H1 (cell line): ENCODE measurements at regions not wholly inside any gene's neighbourhood (a gene's known extent, or its start where the extent isn't known, plus 50 kb on each side); places are given as distances from the start of the nearest gene placed in this dataset.

Experiments used
- CTCF ChIA-PET: fragments of 300-600 bp; sonication (Branson Sonifier 250); formaldehyde crosslinking; loops from one replicate; lab custom pipeline; 2021; ENCODE audit not compliant: partially characterized antibody; lab: Charles Lee
- POLR2A ChIA-PET: fragments of 300-600 bp; sonication (Branson Sonifier 250); formaldehyde crosslinking; loops from one replicate; lab custom pipeline; 2021; ENCODE audit warnings: inconsistent platforms; ENCODE audit not compliant: partially characterized antibody; lab: Charles Lee
- DNase-seq, 2 experiments: peaks; one replicate each; pipeline versions ENCODE4 v3.0.0 to v3.0.0-alpha.2; 2010 to 2022; ENCODE audit warnings: low spot score in 2 of 2, low read depth in 1 of 2, mixed read lengths in 1 of 2
- FAIRE-seq: peaks from 2 replicates; lab custom pipeline; 2011; peaks lifted over from hg19 to GRCh38; lab: Jason Lieb, UNC
- H2AFZ ChIP-seq: 2 replicates; pipeline ENCODE4 v1.8.1; 2012; ENCODE audit warnings: low read length, inconsistent platforms
- H2AK5ac ChIP-seq: 2 replicates; pipeline ENCODE4 v1.6.1; 2013; ENCODE audit warnings: low read depth, low read length
- H2BK120ac ChIP-seq: replicated peaks from 2 replicates; pipeline ENCODE3; 2013; ENCODE audit warnings: low read depth, low read length, inconsistent platforms
- H2BK12ac ChIP-seq: 2 replicates; pipeline ENCODE4 v1.6.1; 2013; ENCODE audit warnings: low read depth, low read length
- H2BK15ac ChIP-seq: 2 replicates; pipeline ENCODE4 v1.6.1; 2013; ENCODE audit warnings: low read length
- H2BK20ac ChIP-seq: 2 replicates; pipeline ENCODE4 v1.6.1; 2013; ENCODE audit warnings: low read length
- H2BK5ac ChIP-seq: 2 replicates; pipeline ENCODE4 v1.6.1; 2013; ENCODE audit warnings: low read depth, low read length
- H3K14ac ChIP-seq: 2 replicates; pipeline ENCODE4 v1.6.1; 2013; ENCODE audit warnings: inconsistent platforms; ENCODE audit not compliant: insufficient read length
- H3K18ac ChIP-seq: 2 replicates; pipeline ENCODE4 v1.6.1; 2013; ENCODE audit warnings: low read length; ENCODE audit errors: extremely low read depth
- H3K23ac ChIP-seq: 2 replicates; pipeline ENCODE4 v1.6.1; 2013; ENCODE audit warnings: inconsistent platforms; ENCODE audit not compliant: insufficient read length
- H3K23me2 ChIP-seq: 2 replicates; pipeline ENCODE4 v1.6.1; 2013; ENCODE audit warnings: low read depth, low read length
- H3K27ac ChIP-seq: 2 replicates; pipeline ENCODE4 v1.6.1; 2011; ENCODE audit warnings: low read depth, low read length, inconsistent platforms
- H3K27me3 ChIP-seq, 4 experiments: replicated peaks in 1 of 4; 1 replicate in 1 of 4; 2 replicates in 3 of 4; pipeline versions ENCODE4 v1.6.1 to v1.8.1; 2011 to 2013; ENCODE audit warnings: low read length in 3 of 4, mild to moderate bottlenecking in 3 of 4, inconsistent platforms in 2 of 4, mixed read lengths in 2 of 4, moderate library complexity in 1 of 4; ENCODE audit not compliant: control insufficient read depth in 3 of 4, insufficient read depth in 3 of 4; ENCODE audit errors: extremely low read depth in 1 of 4
- H3K36me3 ChIP-seq, 4 experiments: 2 replicates each; pipeline versions ENCODE4 v1.6.1 to v1.8.1; 2011 to 2013; ENCODE audit warnings: mild to moderate bottlenecking in 4 of 4, low read length in 3 of 4, moderate library complexity in 2 of 4, control low read depth in 1 of 4, inconsistent platforms in 1 of 4; ENCODE audit not compliant: insufficient read depth in 4 of 4, control insufficient read depth in 2 of 4
- H3K4ac ChIP-seq: replicated peaks from 2 replicates; pipeline ENCODE3; 2013; ENCODE audit warnings: low read length, low read depth, mixed read lengths, inconsistent platforms; ENCODE audit not compliant: insufficient read length
- H3K4me1 ChIP-seq, 4 experiments: replicated peaks in 1 of 4; 1 replicate in 1 of 4; 2 replicates in 3 of 4; pipeline versions ENCODE4 v1.6.1 to v1.8.1; 2011 to 2013; ENCODE audit warnings: low read length in 3 of 4, inconsistent platforms in 2 of 4, mixed read lengths in 1 of 4; ENCODE audit not compliant: insufficient read depth in 4 of 4, control insufficient read depth in 3 of 4
- H3K4me2 ChIP-seq, 2 experiments: 2 replicates each; pipeline versions ENCODE4 v1.6.1 to v1.8.1; 2011 to 2013; ENCODE audit warnings: low read depth in 2 of 2, low read length in 2 of 2, control low read depth in 1 of 2, inconsistent platforms in 1 of 2, mild to moderate bottlenecking in 1 of 2; ENCODE audit not compliant: insufficient read depth in 1 of 2
- H3K4me3 ChIP-seq, 4 experiments: fragments of 200-600, 300-600 bp in 1 of 4; sonication (generic), shearing (Covaris generic), sonication (Bioruptor Twin) in 1 of 4; 2 replicates each; pipeline versions ENCODE4 v1.5.1 to v1.8.1; 2011 to 2016; ENCODE audit warnings: low read length in 4 of 4, low read depth in 3 of 4, control low read depth in 2 of 4, inconsistent platforms in 2 of 4, mild to moderate bottlenecking in 2 of 4, mixed read lengths in 1 of 4, moderate library complexity in 1 of 4; ENCODE audit not compliant: insufficient read depth in 2 of 4; ENCODE audit errors: extremely low read depth in 1 of 4
- H3K56ac ChIP-seq: replicated peaks from 2 replicates; pipeline ENCODE3; 2013; ENCODE audit warnings: low read depth, mild to moderate bottlenecking, mixed read lengths, low read length, inconsistent platforms; ENCODE audit not compliant: insufficient read length
- H3K79me1 ChIP-seq: 2 replicates; pipeline ENCODE4 v1.6.1; 2013; ENCODE audit warnings: low read depth, low read length, control low read depth
- H3K79me2 ChIP-seq, 2 experiments: 2 replicates each; pipeline versions ENCODE4 v1.6.1 to v1.8.1; 2012 to 2013; ENCODE audit warnings: low read length in 2 of 2, mild to moderate bottlenecking in 2 of 2, inconsistent platforms in 1 of 2; ENCODE audit not compliant: insufficient read depth in 2 of 2, control insufficient read depth in 1 of 2
- H3K9ac ChIP-seq, 4 experiments: replicated peaks in 1 of 4; 1 replicate in 1 of 4; 2 replicates in 3 of 4; pipeline versions ENCODE4 v1.6.1 to v1.8.1; 2011 to 2013; ENCODE audit warnings: low read depth in 3 of 4, low read length in 3 of 4, control low read depth in 2 of 4, mild to moderate bottlenecking in 2 of 4, moderate library complexity in 2 of 4, inconsistent platforms in 1 of 4; ENCODE audit errors: extremely low read depth in 1 of 4
- H3K9me3 ChIP-seq, 2 experiments: 2 replicates each; pipeline versions ENCODE4 v1.6.1 to v1.8.1; 2012 to 2013; ENCODE audit warnings: mild to moderate bottlenecking in 2 of 2, moderate library complexity in 2 of 2, control low read depth in 1 of 2, inconsistent platforms in 1 of 2, low read depth in 1 of 2, low read length in 1 of 2, mixed read lengths in 1 of 2; ENCODE audit not compliant: insufficient read depth in 2 of 2
- H4K20me1 ChIP-seq, 2 experiments: replicated peaks in 1 of 2; 2 replicates each; pipeline versions ENCODE3 to v1.8.1; 2011 to 2013; ENCODE audit warnings: inconsistent platforms in 2 of 2, low read length in 2 of 2, mild to moderate bottlenecking in 1 of 2; ENCODE audit not compliant: insufficient read depth in 2 of 2, control insufficient read depth in 1 of 2
- H4K5ac ChIP-seq: 2 replicates; pipeline ENCODE4 v1.6.1; 2013; ENCODE audit warnings: low read length, low read depth, mixed read lengths, inconsistent platforms; ENCODE audit not compliant: insufficient read length
- H4K8ac ChIP-seq: 2 replicates; pipeline ENCODE4 v1.8.0; 2013; ENCODE audit warnings: mild to moderate bottlenecking, moderate library complexity, low read length, inconsistent platforms; ENCODE audit not compliant: insufficient read depth; ENCODE audit errors: extremely low read depth
- H4K91ac ChIP-seq: replicated peaks from 2 replicates; pipeline ENCODE3; 2013; ENCODE audit warnings: low read length, mixed read lengths, inconsistent platforms; ENCODE audit not compliant: insufficient read length
- CREB1 ChIP-seq: IDR thresholded peaks from 2 replicates; pipeline ENCODE4 v1.6.1; 2012; ENCODE audit warnings: inconsistent platforms
- EGR1 ChIP-seq: IDR thresholded peaks from 2 replicates; pipeline ENCODE4 v1.6.1; 2011; ENCODE audit warnings: low read depth, low read length, borderline replicate concordance
- FOSL1 ChIP-seq: IDR thresholded peaks from 2 replicates; pipeline ENCODE4 v1.6.1; 2011; ENCODE audit warnings: mild to moderate bottlenecking, low read depth, low read length, moderate library complexity; ENCODE audit not compliant: insufficient read depth
- HDAC6 ChIP-seq: IDR thresholded peaks from one replicate; pipeline ENCODE4 v1.7.1; 2012; ENCODE audit warnings: low read depth, mild to moderate bottlenecking, inconsistent platforms, low read length, moderate library complexity
- RAD21 ChIP-seq, 2 experiments: IDR thresholded peaks in 1 of 2; conservative IDR thresholded peaks in 1 of 2; 2 replicates each; pipeline ENCODE4 v1.6.1; 2011; ENCODE audit warnings: low read depth in 2 of 2, low read length in 2 of 2, improper control_type of control experiment in 1 of 2, inconsistent platforms in 1 of 2, mild to moderate bottlenecking in 1 of 2, moderate library complexity in 1 of 2
- SIN3A ChIP-seq, 2 experiments: IDR thresholded peaks in 1 of 2; conservative IDR thresholded peaks in 1 of 2; 2 replicates each; pipeline ENCODE4 v1.6.1; 2011 to 2012; ENCODE audit warnings: low read length in 2 of 2, improper control_type of control experiment in 1 of 2, low read depth in 1 of 2, mild to moderate bottlenecking in 1 of 2
- SP1 ChIP-seq: IDR thresholded peaks from 2 replicates; pipeline ENCODE4 v1.6.1; 2011; ENCODE audit warnings: low read depth, low read length
- ZNF274 ChIP-seq: IDR thresholded peaks from 2 replicates; pipeline ENCODE4 v1.7.0; 2012; ENCODE audit warnings: low read length, borderline replicate concordance; ENCODE audit errors: extremely low read depth
- WGBS, 2 experiments: shearing (Covaris generic) in 1 of 2; methylation state at CpG; one replicate each; pipeline versions ENCODE4 v1.1.6 to v1.1.7; 2013 to 2015; ENCODE audit warnings: low lambda C conversion rate in 2 of 2, mixed read lengths in 2 of 2, inconsistent platforms in 1 of 2, low coverage in 1 of 2, missing lambda C conversion rate in 1 of 2; ENCODE audit not compliant: insufficient replicate concordance in 2 of 2, insufficient coverage in 1 of 2, insufficient read length in 1 of 2; ENCODE audit errors: extremely low coverage in 1 of 2, missing lambda C conversion rate in 1 of 2; 5-methylcytosine and 5-hydroxymethylcytosine counted together
- TF ChIP-seq, protein P1 (sequence below): IDR thresholded peaks from 2 replicates; pipeline ENCODE4 v1.6.1; 2011; ENCODE audit warnings: low read depth, mild to moderate bottlenecking, low read length; ENCODE audit not compliant: insufficient read depth

DNA sequence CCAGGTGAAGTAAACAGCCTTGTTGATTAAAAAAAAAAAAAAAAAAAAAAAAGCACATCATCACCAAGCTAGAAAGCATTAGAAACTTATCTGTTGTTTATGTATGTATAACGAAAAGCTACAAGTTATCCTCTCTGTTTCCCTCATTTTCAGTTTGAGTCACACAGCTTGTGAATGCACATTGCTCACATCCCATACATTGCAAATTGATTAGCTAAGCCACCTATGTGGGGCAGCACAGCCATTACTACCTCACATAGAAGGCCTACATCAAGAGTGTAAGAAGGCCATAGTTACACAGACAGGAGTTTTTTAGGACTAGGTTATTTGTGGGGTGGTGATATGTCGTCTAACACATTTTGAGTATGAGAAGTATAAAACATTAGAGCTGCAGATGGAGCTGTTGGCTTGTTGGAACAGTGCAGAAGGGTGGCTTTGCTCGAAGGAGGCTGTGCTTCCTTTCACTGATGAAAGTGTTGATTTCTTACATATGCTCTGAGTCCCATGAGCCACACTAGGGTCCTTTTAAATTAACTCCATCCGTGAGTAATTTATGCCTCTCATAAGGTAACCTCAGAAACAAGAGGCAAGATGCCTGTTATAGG, 431.6 kb downstream of the GABRG1 start:
- H2BK120ac ChIP-seq, result no peak overlapping the region
- no peak overlapping the region for H4K91ac ChIP-seq
- no peaks in the 10 kb centered on the region for H3K79me2 ChIP-seq
- no peaks in the 10 kb centered on the region for H3K23me2 ChIP-seq
- no peak overlapping the region for H4K5ac ChIP-seq
- no peak overlapping the region for H2BK20ac ChIP-seq
- 81% methylated on average over 4 of the region's 4 CpGs; no CpG with 5 or more reads in 1 of the 2 experiments for WGBS, 2 experiments
- no peak overlapping the region for H3K56ac ChIP-seq
- H4K8ac ChIP-seq, result no peak overlapping the region
- no peak overlapping the region for H3K9ac ChIP-seq
- H3K9me3 ChIP-seq, result no peaks in the 10 kb centered on the region
- TF ChIP-seq SP1 (no peak), CREB1 (no peak), FOSL1 (no peak), EGR1 (no peak), ZNF274 (no peak), HDAC6 (no peak), SIN3A (conservative IDR thresholded peaks at IDR 0.05 in 1 of 2, IDR thresholded peaks at IDR 0.05 in 1 of 2; ENCODE audit: low read depth in 1 of 2, low read length in 2 of 2) (no peak), RAD21 (IDR thresholded peaks at IDR 0.05 in 1 of 2, conservative IDR thresholded peaks at IDR 0.05 in 1 of 2; ENCODE audit: low read depth in 2 of 2, low read length in 2 of 2) (peak; percentile 42 to 43; a peak in 3 of 4 replicates)
- TF ChIP-seq, protein P1, sequence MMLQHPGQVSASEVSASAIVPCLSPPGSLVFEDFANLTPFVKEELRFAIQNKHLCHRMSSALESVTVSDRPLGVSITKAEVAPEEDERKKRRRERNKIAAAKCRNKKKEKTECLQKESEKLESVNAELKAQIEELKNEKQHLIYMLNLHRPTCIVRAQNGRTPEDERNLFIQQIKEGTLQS, result no peak
- H3K23ac ChIP-seq, result no peak overlapping the region
- no peak overlapping the region for H2AFZ ChIP-seq
- H3K4me1 ChIP-seq, result no peaks in the 10 kb centered on the region
- no peak overlapping the region for H3K18ac ChIP-seq
- H3K27me3 ChIP-seq, result peaks cover 0 to 1% (median 0%) of the 10 kb centered on the region in 4 experiments; a peak in 1 of 7 replicates
- H3K4me2 ChIP-seq, result no peak overlapping the region
- H4K20me1 ChIP-seq, result no peaks in the 10 kb centered on the region
- ChIA-PET CTCF (interaction anchor here (0.7 to 1.2 kb wide), 3 partner anchors 8 to 29 kb away, joined by 3 read pairs; no protein-coding TSS in a partner anchor), POLR2A (no interaction called here)
- FAIRE-seq, result no peak
- no peak overlapping the region for H3K4ac ChIP-seq
- H2BK12ac ChIP-seq, result no peak overlapping the region
- H3K79me1 ChIP-seq, result no peaks in the 10 kb centered on the region
- DNase-seq, result no peak
- no peak overlapping the region for H3K27ac ChIP-seq
- H3K36me3 ChIP-seq, result no peaks in the 10 kb centered on the region
- H2AK5ac ChIP-seq, result no peak overlapping the region
- H2BK15ac ChIP-seq, result no peak overlapping the region
- no peak overlapping the region for H3K4me3 ChIP-seq
- H2BK5ac ChIP-seq, result no peak overlapping the region
- no peak overlapping the region for H3K14ac ChIP-seq
